ENCODE measurements at regions not wholly inside any gene's neighbourhood (a gene's known extent, or its start where the extent isn't known, plus 50 kb on each side); places are given as distances from the start of the nearest gene placed in this dataset.
"Not testable (repeated sequence)": the region's sequence is repeated elsewhere in the genome, so short reads cannot be mapped to it uniquely, and the experiment has no call there.

GRCh38 chr10:113498997-113499396 lies 53.9 kb upstream of the HABP2 start:
- H3K4me3 ChIP-seq (ENCODE audit: low read depth, low read length): no peak overlapping the region

GRCh38 chr10:113499806-113500205 lies 53.0 kb upstream of the HABP2 start:
- Histone ChIP-seq H3K36me3 (replicated peaks) (no peaks in the 10 kb centered on the region), H3K27me3 (replicated peaks) (no peaks in the 10 kb centered on the region), H3K27ac (no peak overlapping the region), H3K4me3 (ENCODE audit: low read depth, low read length) (no peak overlapping the region)
- in situ Hi-C loops (cut with HindIII; ENCODE audit: low pct_ligation_motif_present, low sequenced_read_pairs): no loop called here
- TF ChIP-seq CTCF (IDR thresholded peaks at IDR 0.05; ENCODE audit: low read depth, low read length, missing control alignments): no peak
- no peak for DNase-seq

More at GRCh38 chr10:113498997-113499396, 53.9 kb upstream of the HABP2 start:
- TF ChIP-seq CTCF (IDR thresholded peaks at IDR 0.05; ENCODE audit: low read depth, low read length, missing control alignments): no peak
- in situ Hi-C loops (cut with HindIII; ENCODE audit: low pct_ligation_motif_present, low sequenced_read_pairs): no loop called here
- Histone ChIP-seq H3K27me3 (replicated peaks) (no peaks in the 10 kb centered on the region), H3K36me3 (replicated peaks) (no peaks in the 10 kb centered on the region), H3K27ac (no peak overlapping the region)
- DNase-seq: no peak

- in situ Hi-C loops (cut with HindIII; ENCODE audit: low pct_ligation_motif_present, low sequenced_read_pairs); H3K4me3 ChIP-seq (ENCODE audit: low read depth, low read length); H3K36me3 ChIP-seq (replicated peaks); H3K27ac ChIP-seq; H3K27me3 ChIP-seq (replicated peaks); DNase-seq: not testable (repeated sequence)
Measured at GRCh38 chr10:113501031-113501430, 51.8 kb upstream of the HABP2 start.

All from brain microvascular endothelial cell (primary cell).